GF-D8 (cell line): ENCODE measurements at regions not wholly inside any gene's neighbourhood (a gene's known extent, or its start where the extent isn't known, plus 50 kb on each side); places are given as distances from the start of the nearest gene placed in this dataset.
A peak's percentile ranks its signal among the peaks of the same experiment; 100 is the strongest.
"Not testable (repeated sequence)": the region's sequence is repeated elsewhere in the genome, so short reads cannot be mapped to it uniquely, and the experiment has no call there.

Experiments used
- DNase-seq: peaks from one replicate; lab custom pipeline; 2025; lab: John Stamatoyannopoulos, UW

DNA sequence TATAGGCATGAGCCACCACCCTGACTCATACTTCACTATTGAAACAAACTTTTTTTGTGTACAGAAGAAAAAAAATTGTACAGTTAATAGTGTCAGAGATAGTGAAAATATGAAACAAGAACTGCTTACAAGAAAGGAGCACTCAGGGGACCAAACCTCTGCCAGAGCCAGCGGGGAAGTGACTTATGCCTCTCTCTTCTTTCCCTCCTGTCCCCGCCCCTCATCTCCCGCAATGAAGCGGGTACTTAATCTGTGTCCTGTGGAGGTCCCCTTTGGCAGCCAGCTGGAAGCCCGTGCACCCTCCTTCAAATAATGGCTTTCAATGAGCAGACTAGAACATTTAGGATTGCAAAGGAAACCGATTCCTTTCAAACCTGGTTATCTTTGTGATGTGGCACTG is 51.5 kb downstream of the PPIAL4A start:
- not testable (repeated sequence) for DNase-seq

DNA sequence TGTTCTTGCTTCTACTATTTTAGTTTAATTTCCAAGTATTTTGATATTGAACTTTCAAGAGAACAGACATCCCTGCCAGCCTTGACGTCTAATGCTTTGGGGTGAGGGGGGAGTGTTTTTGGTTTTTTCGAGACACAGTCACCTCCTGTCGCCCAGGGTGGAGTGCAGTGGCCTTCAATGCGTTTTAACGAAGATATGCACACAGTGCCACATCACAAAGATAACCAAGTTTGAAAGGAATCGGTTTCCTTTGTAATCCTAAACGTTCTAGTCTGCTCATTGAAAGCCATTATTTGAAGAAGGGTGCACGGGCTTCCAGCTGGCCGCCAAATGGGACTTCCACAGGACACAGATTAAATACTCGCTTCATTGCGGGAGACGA is 52.3 kb downstream of the PPIAL4A start:
- not testable (repeated sequence) for DNase-seq

DNA sequence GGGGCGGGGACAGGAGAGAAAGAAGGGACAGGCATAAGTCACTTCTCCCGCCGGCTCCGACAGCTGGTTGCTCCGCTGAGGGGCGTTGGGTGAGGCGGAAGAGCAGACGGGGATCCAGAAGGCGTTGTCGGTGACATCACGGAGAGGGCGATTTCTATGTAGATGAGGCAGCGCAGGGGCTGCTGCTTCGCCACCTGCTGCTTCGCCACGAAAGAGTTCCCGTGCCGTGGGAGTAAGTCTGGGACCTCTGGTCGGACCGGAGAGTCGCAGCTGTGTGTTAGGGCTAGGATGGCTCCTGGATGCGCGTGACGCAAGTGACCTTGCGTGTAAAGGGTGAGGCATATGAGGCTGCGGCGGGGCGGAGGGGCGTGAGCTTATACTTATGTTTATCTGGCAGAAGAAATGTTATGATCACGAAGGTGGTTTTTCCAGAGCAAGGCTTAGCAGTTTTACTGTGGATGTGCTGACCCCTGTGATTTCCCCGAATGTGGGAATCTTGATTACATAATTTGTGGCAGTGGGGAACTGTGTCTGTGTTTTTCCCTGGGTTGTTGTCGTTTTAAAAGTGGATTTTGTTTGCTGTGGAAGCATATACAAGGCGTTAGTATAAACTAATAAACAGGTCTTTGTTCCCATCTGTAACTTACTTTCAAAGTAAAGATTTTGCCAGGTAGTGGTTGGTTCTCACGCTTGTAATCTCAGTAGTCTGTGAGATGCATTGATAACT is 52.8 kb downstream of the PPIAL4A start:
- DNase-seq: peak; percentile 8

DNA sequence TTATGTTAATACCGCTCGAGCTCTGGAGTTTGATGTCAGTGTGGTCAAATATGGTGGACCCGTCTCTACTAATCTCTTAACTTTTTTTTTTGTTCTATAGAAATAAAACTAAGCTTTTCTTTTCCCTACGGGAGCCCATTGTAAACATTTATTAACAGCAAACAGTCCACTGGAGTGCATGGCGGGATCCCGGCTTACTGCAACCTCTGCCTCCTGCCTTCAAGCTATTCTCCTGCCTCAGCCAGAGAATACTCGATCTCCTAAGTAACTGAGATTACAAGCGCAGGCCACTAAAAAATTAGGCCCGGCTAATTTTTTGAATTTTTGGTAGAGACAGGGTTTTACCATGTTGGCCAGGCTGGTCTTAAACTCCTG is 53.4 kb downstream of the PPIAL4A start:
- DNase-seq: not testable (repeated sequence)

DNA sequence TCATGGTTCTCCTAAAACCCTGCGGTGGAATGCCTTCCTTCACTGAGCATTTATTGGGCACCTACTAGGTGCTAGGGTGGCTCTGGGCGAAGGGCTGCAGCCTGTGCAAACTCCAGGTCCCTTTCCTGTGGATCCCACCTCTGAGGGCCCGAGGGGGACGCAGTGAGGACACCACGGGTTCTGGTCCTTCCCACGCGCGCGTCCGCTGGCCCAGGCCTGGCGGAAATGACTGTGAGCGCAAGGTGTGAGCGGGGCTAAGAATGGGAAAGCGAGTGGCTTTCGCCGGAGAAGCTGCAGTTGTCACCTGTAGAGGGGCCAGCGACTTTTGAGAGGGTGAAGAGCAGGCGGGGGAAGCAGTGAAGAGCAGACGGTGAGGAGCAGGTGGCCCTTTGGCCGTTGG is 55.1 kb downstream of the PPIAL4A start:
- not testable (repeated sequence) for DNase-seq

DNA sequence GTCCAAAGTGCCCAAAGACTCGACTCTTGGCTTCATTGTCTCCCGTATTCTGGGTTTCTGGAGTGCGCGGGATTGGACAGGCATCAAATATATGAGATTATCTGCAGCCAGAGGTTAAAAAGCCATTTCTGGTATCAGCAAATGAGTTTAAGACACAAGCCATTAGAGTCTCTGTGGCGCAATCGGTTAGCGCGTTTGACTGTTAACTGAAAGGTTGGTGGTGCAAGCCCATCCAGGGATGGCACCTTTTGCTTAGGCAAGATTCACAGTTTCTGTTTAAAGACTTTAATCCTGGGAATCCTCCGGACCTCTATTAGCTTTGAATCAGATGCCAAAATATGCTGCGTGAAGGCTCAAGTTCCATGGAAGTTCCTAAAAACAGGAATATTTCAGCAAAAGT is 55.6 kb downstream of the PPIAL4A start:
- not testable (repeated sequence) for DNase-seq

DNA sequence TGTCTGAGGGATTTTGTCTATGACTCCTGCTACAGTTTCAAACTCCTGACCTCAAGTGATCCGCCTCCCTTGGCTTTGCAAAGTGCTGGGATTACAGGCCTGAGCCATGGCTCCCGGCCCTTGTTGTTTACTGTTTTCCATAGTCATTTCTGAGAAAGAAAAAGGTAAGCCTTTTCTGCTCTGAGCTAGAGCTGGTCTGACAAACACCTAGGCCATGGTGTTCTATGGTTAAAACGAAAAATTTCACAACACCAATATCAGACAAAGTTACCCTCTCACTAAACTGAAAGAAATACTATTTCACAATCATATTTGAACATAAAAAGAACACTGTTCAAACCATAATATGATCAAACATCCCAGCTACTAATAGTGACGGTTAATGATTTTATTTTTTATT is 57.5 kb downstream of the PPIAL4A start:
- DNase-seq: not testable (repeated sequence)

DNA sequence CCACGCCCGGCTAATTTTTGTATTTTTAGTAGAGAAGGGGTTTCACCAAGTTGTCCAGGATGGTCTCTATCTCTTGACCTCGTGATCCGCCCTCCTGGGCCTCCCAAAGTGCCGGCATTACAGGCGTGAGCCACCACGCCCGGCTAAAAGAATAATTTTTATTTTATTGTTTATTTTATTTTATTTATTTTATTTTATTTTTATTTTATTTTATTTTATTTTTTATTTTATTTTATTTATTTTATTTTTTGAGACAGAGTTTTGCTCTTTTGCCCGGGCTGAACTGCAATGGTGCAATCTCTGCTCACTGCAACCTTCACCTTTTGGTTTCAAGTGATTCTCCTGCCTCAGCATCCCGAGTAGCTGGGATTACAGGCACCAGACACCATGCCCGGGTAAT is 60.2 kb downstream of the PPIAL4A start:
- DNase-seq: not testable (repeated sequence)

DNA sequence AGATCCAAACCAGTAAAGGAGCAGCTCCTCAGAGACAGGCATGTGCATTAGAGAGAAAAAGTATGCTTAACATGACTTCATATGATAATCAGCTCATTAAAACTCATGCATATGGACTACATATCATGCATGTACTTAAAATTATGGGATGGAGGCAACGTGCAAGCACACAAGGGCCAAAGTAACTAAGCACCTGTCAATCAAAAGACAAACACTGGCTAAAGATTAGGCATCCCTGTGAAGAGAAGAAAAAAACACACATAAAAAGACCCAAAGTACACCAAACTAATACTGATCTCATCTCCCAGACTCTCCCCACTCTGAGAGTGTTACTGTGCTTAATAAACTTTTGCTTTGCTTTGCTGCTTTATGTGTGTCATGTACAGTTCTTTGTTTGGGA is 61.1 kb downstream of the PPIAL4A start:
- DNase-seq: not testable (repeated sequence)

DNA sequence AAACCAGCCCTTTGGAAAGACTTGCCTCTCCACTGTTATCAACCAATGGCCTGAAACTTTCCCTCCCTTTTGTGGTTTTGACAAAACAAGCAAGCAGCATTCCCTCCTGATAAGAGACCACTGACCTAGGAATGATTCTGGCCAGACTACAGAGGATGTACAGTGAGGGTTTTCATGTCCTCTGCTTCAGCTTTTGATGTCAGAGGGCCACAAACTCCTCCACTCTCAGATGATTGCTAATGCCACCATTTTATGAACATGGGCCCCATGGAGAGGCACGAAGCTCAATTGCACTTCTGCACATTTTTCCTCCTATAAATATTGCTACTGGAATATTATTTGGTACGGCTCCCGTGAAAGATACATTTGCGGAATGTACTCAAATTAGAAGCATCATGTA is 61.5 kb downstream of the PPIAL4A start:
- DNase-seq: not testable (repeated sequence)

DNA sequence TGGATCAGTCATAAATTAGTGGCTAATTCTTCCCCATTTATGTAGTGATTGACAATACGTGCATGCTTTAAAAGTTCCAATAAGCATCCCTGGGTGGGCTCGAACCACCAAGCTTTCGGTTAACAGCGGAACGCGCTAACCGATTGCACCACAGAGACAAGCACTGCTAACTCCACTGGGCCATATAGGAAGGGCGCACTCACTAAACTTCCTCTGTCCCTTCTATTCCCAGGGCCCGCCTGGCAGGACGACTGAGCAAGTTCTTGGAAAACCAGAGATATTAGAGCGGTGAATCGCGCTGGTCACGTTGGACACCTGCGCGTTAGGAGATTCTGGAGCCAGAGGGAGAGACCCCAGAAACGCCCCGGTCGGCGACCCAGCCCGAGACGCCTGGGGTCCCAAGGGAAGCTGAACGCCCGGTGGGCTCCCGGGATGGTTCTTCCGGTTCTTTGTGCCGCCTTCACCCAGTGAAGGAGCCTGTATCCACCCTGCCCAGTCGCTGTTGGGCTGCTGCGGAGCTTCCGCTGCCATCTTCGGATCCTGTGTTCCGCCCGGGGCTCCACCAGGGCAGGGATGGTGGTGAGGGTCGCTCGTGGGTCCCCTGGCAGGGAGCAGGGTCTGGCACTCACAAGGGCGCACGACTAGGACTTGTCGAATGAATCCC is 62.8 kb downstream of the PPIAL4A start:
- not testable (repeated sequence) for DNase-seq

DNA sequence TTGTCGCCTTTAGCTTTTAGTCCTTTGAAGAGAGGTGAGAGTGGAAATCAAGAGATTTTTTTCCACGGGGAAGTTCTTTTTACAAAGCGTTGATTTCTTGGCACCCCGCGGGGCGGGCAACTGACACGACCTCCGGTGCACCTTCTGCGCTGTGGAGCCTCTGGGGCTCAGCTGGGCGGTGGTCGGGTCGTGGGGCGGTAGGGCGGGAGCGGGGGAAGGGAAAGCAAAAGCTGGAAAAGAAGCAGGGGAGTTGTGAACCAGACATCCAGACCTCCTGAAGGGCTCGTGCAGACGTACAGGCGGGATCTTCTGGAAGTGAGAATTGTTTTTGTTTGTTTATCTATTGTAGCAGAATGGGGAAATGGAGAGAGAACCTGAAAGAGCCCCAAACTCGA is 63.3 kb downstream of the PPIAL4A start:
- not testable (repeated sequence) for DNase-seq

DNA sequence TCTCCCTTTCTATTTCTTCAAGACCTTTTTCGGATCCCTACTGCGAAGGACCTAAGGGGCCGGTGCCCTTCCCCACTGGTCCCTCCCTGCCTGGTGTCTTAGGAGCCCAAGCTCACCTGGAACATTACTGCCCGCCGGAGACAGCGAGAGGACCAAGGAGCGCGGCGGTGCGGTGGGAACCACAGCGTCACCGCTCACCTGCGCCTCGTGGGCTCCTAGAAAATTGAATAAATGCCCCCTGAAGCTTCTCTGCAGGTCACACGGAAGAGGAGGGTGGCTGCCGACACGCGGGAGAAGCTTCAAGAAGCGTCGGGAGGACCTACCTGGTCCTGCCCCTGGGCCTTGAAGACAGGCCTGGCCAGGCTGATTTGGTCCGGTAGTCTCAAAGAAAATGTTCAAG is 65.2 kb downstream of the PPIAL4A start:
- no peak for DNase-seq

DNA sequence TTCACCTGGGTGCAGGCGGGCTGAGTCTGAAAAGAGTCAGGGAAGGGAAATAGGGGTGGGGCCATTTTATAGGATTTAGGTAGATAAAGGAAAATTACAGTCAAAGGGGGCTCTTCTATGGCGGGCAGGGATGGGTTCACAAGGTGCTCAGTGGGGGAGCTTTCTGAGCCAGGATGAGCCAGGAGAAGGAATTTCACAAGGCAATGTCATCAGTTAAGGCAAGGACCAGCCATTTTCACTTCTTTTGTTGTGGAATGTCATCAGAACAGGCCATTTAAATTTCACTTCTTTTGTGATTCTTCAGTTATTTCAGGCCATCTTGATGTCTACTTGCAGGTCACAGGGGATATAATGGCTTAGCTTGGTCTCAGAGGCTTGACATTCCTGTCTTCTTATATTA is 66.4 kb downstream of the PPIAL4A start:
- not testable (repeated sequence) for DNase-seq

DNA sequence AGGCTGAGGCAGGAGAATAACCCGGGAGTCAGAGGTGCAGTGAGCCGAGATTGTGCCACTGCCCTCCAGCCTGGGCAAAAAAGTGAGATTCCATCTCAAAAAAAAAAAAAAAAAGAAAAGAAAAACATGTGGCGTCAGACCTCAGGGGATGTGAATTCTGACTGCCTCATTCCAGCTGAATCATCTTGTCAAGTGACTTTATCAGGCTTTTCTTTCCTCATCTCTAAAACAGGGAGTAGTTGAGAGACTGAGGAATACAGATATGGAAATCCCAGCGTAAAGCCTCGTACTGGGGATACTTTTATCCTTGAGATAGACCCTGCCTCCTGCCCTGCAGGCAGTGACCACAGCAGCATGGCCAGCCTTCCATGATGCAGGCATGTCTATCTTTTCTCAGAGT is 76.4 kb downstream of the PPIAL4A start:
- DNase-seq: not testable (repeated sequence)

DNA sequence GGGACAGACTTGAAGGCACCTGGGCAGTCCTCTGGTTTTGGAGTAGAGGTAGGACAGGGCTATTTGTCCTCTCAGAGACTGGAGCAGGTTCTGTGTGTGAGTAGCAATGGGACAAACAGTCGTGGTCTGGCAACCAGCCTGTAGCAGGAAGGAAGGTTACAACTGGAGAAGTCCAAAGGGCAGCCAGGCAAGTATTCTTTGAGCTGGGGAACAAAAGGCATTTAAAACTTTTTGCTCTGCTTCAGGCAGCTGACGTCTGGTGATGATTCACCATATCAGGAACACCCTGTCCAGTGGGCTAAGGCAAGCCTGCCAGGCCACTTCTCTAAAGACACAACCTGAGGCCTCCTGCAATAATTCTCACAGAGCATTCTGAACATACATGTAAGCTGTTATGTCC is 83.3 kb downstream of the PPIAL4A start:
- not testable (repeated sequence) for DNase-seq

DNA sequence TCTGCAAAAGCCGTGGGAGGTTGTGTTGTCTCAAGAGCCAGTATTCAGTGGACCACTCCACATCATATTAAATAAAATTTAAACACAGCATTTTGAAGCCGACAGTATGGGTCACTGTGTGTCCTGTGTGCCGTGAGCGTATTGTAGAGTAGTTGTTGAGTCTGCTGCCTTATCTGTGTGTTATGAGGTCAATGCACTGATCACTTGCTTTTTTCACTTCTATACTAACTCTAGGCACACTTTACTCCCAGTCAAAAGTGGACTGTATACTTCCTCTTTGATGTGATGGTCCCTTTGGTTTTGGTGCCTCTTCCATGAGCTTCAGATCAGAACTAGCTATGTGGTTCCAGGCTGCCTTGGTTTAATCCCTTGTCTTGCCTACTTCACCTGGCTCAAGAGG is 84.3 kb downstream of the PPIAL4A start:
- not testable (repeated sequence) for DNase-seq

DNA sequence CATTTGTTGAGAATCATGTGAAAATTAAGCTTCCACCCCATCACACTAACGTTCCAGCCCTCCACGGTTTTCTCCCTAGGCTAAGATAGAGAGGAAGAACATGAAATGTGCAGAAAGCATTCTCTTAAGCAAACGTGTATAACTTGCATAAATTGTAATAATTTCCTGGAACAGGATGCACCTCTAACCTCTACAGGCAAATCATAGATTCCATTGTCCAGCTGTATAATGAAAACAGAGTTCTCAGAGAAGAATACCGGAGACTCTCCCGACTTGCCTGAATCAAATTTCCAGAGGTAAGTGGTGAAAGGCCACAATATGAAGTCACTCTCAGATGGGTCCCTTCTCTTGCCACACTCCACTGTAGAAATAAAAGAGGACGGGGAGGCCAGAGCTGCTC is 87.7 kb downstream of the PPIAL4A start:
- not testable (repeated sequence) for DNase-seq

DNA sequence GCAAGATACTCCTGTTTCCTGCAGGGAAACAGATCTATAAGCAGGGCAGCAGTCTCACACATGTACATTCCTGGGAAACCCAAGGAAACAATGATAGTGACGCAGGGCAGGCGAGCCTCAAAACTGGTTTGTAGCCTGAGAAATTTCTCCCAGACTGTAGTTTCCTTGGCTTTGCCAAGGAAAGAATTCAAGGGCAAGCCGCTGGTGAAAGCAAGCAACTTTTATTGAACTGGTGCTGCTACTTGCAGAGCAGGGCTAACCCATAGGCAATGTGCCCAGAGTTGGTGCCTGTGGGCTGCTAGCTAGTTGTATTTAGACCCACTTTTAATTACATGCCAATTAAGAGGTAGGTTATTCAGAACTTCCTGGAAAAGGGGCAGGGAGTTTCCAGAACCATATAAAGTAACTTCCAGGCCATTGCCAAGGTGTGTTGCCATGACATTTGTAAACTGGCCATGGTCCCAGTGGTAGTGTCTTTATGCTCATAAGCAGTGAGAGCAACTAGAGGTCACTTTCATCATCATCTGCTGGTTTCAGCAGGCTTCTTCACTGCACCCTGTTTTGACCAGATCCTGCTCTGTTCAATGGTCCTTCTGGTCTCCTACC is 92.0 kb downstream of the PPIAL4A start:
- DNase-seq: not testable (repeated sequence)

DNA sequence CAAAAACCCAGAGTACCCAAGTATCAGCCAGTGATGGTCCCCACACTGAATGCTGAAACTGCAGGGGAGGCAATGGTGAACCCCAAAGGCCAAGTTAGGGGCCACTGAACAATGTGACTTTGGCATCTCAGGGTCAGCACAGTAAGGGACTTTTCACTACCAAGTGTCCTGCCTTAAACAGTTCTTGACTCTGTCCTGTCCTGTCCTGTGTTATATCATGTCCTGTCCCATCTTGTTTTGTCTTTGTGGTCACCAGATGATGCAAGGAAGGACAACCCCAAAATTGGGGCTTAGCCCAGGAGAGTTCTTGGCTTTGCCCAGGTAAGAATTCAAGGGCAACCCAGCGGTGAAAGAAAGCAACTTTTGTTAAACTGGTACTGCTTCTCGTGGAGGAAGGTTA is 105.0 kb downstream of the PPIAL4A start:
- DNase-seq: not testable (repeated sequence)

DNA sequence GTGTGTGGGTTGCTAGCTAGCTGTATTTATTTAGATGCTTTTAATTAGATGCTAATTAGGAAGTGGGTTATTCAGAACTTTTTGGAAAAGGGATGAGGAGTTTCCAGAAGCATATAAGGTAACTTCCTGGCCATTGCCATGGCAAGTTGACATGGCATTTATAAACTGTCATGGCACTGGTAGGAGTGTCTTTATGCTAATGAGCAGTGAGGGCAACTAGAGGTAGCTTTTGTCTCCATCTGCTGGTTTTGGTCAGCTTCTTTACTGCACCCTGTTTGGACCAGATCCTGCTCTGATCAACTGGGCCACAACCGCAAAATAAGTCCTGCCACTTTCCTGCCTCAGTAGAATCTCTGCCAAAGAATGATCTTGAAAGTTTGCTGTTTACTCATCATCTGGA is 105.5 kb downstream of the PPIAL4A start:
- not testable (repeated sequence) for DNase-seq

DNA sequence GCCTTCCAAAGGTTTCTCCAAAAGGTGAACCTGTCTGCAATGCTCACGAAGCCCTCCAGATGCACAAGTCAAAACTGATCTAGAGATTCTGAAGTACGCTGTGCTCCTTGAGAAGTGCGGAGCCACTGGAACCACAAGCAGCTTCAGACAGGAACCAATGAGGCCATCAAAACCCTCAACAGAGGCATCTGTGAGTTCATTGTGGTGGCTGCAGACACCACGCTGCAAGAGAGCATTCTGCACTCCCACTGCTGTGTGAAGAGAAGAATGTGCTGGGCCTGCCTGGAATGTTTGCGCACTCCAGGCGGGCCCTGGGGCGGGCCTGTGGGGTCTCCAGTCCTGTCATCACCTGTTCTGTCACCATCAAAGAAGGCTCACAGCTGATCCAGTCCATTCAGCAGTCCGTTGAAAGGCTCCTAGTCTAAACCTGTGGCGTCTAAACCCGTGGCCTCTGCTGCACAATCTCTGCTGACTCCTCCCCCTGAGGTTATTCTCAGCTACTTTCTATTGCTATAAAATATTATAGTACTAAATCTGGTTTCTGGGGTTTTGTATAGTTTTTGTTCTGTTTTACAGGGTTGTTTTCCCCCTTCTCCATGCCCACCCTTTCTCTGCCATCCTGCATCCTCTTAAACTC is 111.6 kb downstream of the PPIAL4A start:
- not testable (repeated sequence) for DNase-seq

DNA sequence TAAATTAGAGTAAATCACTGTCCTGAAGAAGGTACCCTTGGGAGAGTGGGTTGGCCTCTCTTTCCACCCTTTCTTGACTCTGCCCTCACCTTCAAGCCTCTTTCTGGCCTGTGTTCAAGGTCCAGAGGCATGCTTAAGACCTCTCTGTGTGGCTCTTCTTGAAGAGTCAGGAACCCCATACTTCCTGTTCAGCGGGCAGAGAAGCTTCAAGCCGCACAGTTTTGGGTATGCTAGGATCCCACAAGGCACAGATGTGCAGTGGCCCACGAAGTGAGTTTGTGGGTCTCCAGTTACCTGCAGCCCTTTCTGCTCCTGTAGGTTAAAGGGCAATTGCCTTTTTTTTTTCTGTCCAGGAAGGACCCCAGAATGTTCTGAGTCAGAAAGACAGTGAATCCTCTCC is 113.7 kb downstream of the PPIAL4A start:
- DNase-seq: not testable (repeated sequence)
